ENCODE measurements at regions not wholly inside any gene's neighbourhood (a gene's known extent, or its start where the extent isn't known, plus 50 kb on each side); places are given as distances from the start of the nearest gene placed in this dataset.

GRCh38 chr5:56289602-56289987 lies 56.5 kb upstream of the ANKRD55 start:
- in situ Hi-C loops (cut with MboI; ENCODE audit: low pct_unique_long_range_greater_than_20kb, low sequenced_read_pairs, unreplicated experiment) = no loop called here
- no peak for DNase-seq (ENCODE audit: low spot score)
- no peak for TF ChIP-seq CTCF (IDR thresholded peaks at IDR 0.05; ENCODE audit: extremely low read depth, insufficient read depth, missing control alignments)

GRCh38 chr5:56288873-56289601 lies 55.9 kb upstream of the ANKRD55 start:
- in situ Hi-C loops (cut with MboI; ENCODE audit: low pct_unique_long_range_greater_than_20kb, low sequenced_read_pairs, unreplicated experiment) = no loop called here
- no peak for TF ChIP-seq CTCF (IDR thresholded peaks at IDR 0.05; ENCODE audit: extremely low read depth, insufficient read depth, missing control alignments)

GRCh38 chr5:56286015-56286884 lies 53.1 kb upstream of the ANKRD55 start:
- in situ Hi-C loops (cut with MboI; ENCODE audit: low pct_unique_long_range_greater_than_20kb, low sequenced_read_pairs, unreplicated experiment) = no loop called here
- DNase-seq (ENCODE audit: low spot score) = no peak
- TF ChIP-seq CTCF (IDR thresholded peaks at IDR 0.05; ENCODE audit: extremely low read depth, insufficient read depth, missing control alignments) = no peak

More at GRCh38 chr5:56288873-56289601, 55.9 kb upstream of the ANKRD55 start:
- no peak for DNase-seq (ENCODE audit: low spot score)

GRCh38 chr5:56282951-56283350 lies 49.8 kb upstream of the ANKRD55 start:
- DNase-seq (ENCODE audit: low spot score) = no peak
- no peak for TF ChIP-seq CTCF (IDR thresholded peaks at IDR 0.05; ENCODE audit: extremely low read depth, insufficient read depth, missing control alignments)
- in situ Hi-C loops (cut with MboI; ENCODE audit: low pct_unique_long_range_greater_than_20kb, low sequenced_read_pairs, unreplicated experiment) = no loop called here

All from GM13977 (cell line).